GM12878 (cell line): ENCODE measurements at regions not wholly inside any gene's neighbourhood (a gene's known extent, or its start where the extent isn't known, plus 50 kb on each side); places are given as distances from the start of the nearest gene placed in this dataset.
"Not testable (repeated sequence)": the region's sequence is repeated elsewhere in the genome, so short reads cannot be mapped to it uniquely, and the experiment has no call there.

ENCODE experiments used
- ATAC-seq: fragments of 200-7000 bp; cut with Tn5 transposase; 3 replicates; pipeline ENCODE4 v1.9.1; 2020; ENCODE audit warnings: mild to moderate bottlenecking, moderate library complexity
- BruUV-seq: library from RNA; stranded (reverse); fragments of 400-500 nt; replicated peaks from 2 replicates; lab custom pipeline; 2021; lab: Mats Ljungman, UMichigan
- CTCF ChIA-PET: fragments of 300-600 bp; sonication (Branson Sonifier 250); formaldehyde crosslinking; extraction: SDS; loops from one replicate; lab custom pipeline; 2021; ENCODE audit warnings: inconsistent platforms; lab: Yijun Ruan, JAX
- POLR2A ChIA-PET: fragments of 350-600 bp; formaldehyde crosslinking; extraction: SDS; loops from one replicate; lab custom pipeline; 2021; ENCODE audit warnings: inconsistent platforms; lab: Charles Lee
- RAD21 ChIA-PET: fragments of 300-600 bp; sonication (Branson Sonifier 250); formaldehyde crosslinking; loops from one replicate; lab custom pipeline; 2023; ENCODE audit warnings: antibody characterized with exemption; ENCODE audit not compliant: unreplicated experiment; lab: Charles Lee
- SMC1A ChIA-PET: fragments of 300-600 bp; sonication (Branson Sonifier 250); formaldehyde crosslinking; loops from one replicate; lab custom pipeline; 2023; ENCODE audit not compliant: unreplicated experiment, uncharacterized antibody; lab: Charles Lee
- DNase-seq: peaks from one replicate; pipeline ENCODE4 v3.0.0-alpha.2; 2011; ENCODE audit warnings: low read depth, low spot score
- FAIRE-seq: peaks from 3 replicates; lab custom pipeline; 2011; peaks lifted over from hg19 to GRCh38; lab: Jason Lieb, UNC
- H2AFZ ChIP-seq: 2 replicates; pipeline ENCODE4 v1.6.0; 2011; ENCODE audit warnings: low read depth, low read length, control low read depth; ENCODE audit not compliant: control insufficient read depth
- H3K27ac ChIP-seq: 2 replicates; pipeline ENCODE4 v1.5.1; 2011; ENCODE audit warnings: control low read depth; ENCODE audit not compliant: control insufficient read depth, insufficient read depth
- H3K27me3 ChIP-seq, 2 experiments: replicated peaks in 1 of 2; 2 replicates each; pipeline versions ENCODE4 v1.6.0 to v1.6.1; 2011; ENCODE audit warnings: low read length in 1 of 2; ENCODE audit not compliant: control insufficient read depth in 2 of 2, insufficient read depth in 2 of 2
- H3K36me3 ChIP-seq, 2 experiments: 2 replicates each; pipeline ENCODE4 v1.5.1; 2011; ENCODE audit warnings: low read length in 1 of 2; ENCODE audit not compliant: control insufficient read depth in 2 of 2, insufficient read depth in 2 of 2
- H3K4me1 ChIP-seq: 2 replicates; pipeline ENCODE4 v1.6.1; 2011; ENCODE audit warnings: mild to moderate bottlenecking, low read length, moderate library complexity, mixed read lengths; ENCODE audit not compliant: control insufficient read depth, insufficient read depth
- H3K4me2 ChIP-seq: 2 replicates; pipeline ENCODE4 v1.6.0; 2011; ENCODE audit warnings: control low read depth; ENCODE audit not compliant: control insufficient read depth, insufficient read depth
- H3K4me3 ChIP-seq: fragments of 200-600 bp; sonication (generic); 2 replicates; pipeline ENCODE4 v1.5.1; 2016
- H3K79me2 ChIP-seq: 2 replicates; pipeline ENCODE4 v1.6.0; 2011; ENCODE audit warnings: low read length; ENCODE audit not compliant: control insufficient read depth, insufficient read depth
- H3K9ac ChIP-seq: 2 replicates; pipeline ENCODE4 v1.8.0; 2011; ENCODE audit warnings: low read length, control low read depth, mixed read lengths; ENCODE audit not compliant: control insufficient read depth, insufficient read depth
- H3K9me3 ChIP-seq: replicated peaks from 3 replicates; pipeline ENCODE4 v1.5.1; 2011; ENCODE audit warnings: mild to moderate bottlenecking, low read length; ENCODE audit not compliant: control insufficient read depth, insufficient read depth
- H4K20me1 ChIP-seq: 2 replicates; pipeline ENCODE4 v1.6.0; 2011; ENCODE audit not compliant: control insufficient read depth, insufficient read depth
- CBX5 ChIP-seq: sonication (generic); IDR thresholded peaks from 2 replicates; pipeline ENCODE4 v1.6.1; 2016; ENCODE audit warnings: low read depth, moderate library complexity, mild to moderate bottlenecking, inconsistent platforms
- CHD1 ChIP-seq: IDR thresholded peaks from 2 replicates; pipeline ENCODE4 v1.6.1; 2012; ENCODE audit warnings: low read depth, low read length, improper control_type of control experiment
- CREM ChIP-seq: IDR thresholded peaks from 2 replicates; pipeline ENCODE4 v1.6.1; 2014; ENCODE audit warnings: antibody characterized with exemption, low read depth
- EED ChIP-seq: sonication (generic); IDR thresholded peaks from 2 replicates; pipeline ENCODE4 v1.6.1; 2016; ENCODE audit warnings: antibody characterized with exemption, low read depth
- IKZF1 ChIP-seq: fragments of 450-650 bp; conservative IDR thresholded peaks from 2 replicates; pipeline ENCODE4 v1.6.1; 2017; ENCODE audit warnings: antibody characterized with exemption, mild to moderate bottlenecking
- JUND ChIP-seq: IDR thresholded peaks from 2 replicates; pipeline ENCODE4 v1.6.1; 2012; ENCODE audit warnings: low read depth, mild to moderate bottlenecking, low read length, improper control_type of control experiment, moderate library complexity
- MEF2B ChIP-seq: fragments of 450-650 bp; IDR thresholded peaks from 2 replicates; pipeline ENCODE4 v1.6.1; 2018; ENCODE audit warnings: mild to moderate bottlenecking, moderate library complexity; ENCODE audit not compliant: partially characterized antibody, poor library complexity, severe bottlenecking
- NFXL1 ChIP-seq: fragments of 450-650 bp; IDR thresholded peaks from 2 replicates; pipeline ENCODE4 v1.6.1; 2017; ENCODE audit warnings: antibody characterized with exemption, mild to moderate bottlenecking, borderline replicate concordance
- RBBP5 ChIP-seq: fragments of 200-600 bp; sonication (generic); conservative IDR thresholded peaks from 2 replicates; pipeline ENCODE4 v1.6.1; 2016
- YBX1 ChIP-seq: fragments of 450-650 bp; IDR thresholded peaks from 2 replicates; pipeline ENCODE4 v1.6.1; 2016; ENCODE audit warnings: antibody characterized with exemption
- WGBS: methylation state at CpG from one replicate; pipeline ENCODE4 v1.1.6; 2016; ENCODE audit warnings: low lambda C conversion rate; ENCODE audit not compliant: insufficient replicate concordance, insufficient coverage; ENCODE audit errors: missing lambda C conversion rate; 5-methylcytosine and 5-hydroxymethylcytosine counted together
- in situ Hi-C: fragments of 300-500 bp; cut with MboI; formaldehyde crosslinking; loops from 9 replicates; pipeline ENCODE4 v1.14.3; 2018; ENCODE audit warnings: mixed read lengths
- intact Hi-C: fragments of 100-400 bp; cut with micrococcal nuclease; formaldehyde crosslinking; loops from one replicate; pipeline ENCODE4 v1.14.2; 2022; ENCODE audit not compliant: unreplicated experiment
- TF ChIP-seq, protein P1 (sequence below): fragments of 450-650 bp; IDR thresholded peaks from 2 replicates; pipeline ENCODE4 v1.6.1; 2017; ENCODE audit warnings: mild to moderate bottlenecking
- TF ChIP-seq, protein P2 (sequence below): fragments of 450-650 bp; IDR thresholded peaks from 2 replicates; pipeline ENCODE4 v1.6.1; 2017; ENCODE audit warnings: mild to moderate bottlenecking, moderate library complexity

DNA sequence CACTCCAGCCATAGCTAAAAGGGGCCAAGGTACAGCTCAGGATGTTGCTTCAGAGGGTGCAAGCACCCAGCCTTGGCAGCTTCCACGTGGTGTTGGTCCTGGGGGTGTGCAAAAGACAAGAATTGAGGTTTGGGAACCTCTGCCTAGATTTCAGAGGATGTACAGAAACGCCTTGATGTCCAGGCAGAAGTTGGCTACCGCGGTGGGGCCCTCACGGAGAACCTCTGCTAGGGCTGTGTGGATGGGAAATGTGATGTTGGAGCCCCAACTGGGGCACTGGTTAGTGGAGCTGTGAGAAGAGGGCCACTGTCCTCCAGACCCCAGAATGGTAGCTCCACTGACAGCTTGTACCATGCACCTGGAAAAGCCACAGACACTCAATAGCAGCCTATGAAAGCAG, 380.6 kb downstream of the IL20RB start:
- H3K36me3 ChIP-seq, H3K27me3 ChIP-seq, H4K20me1 ChIP-seq, H3K4me2 ChIP-seq, H3K4me3 ChIP-seq, CTCF ChIA-PET, RAD21 ChIA-PET, H3K79me2 ChIP-seq, FAIRE-seq, H2AFZ ChIP-seq, BruUV-seq, ATAC-seq, DNase-seq, POLR2A ChIA-PET, H3K9ac ChIP-seq, SMC1A ChIA-PET, H3K4me1 ChIP-seq, in situ Hi-C loops, H3K27ac ChIP-seq, intact Hi-C loops: not testable (repeated sequence)
- TF ChIP-seq CBX5: 0 out of 2 replicates have a peak, but pooled peaks have one; percentile 72
- TF ChIP-seq, protein P1, sequence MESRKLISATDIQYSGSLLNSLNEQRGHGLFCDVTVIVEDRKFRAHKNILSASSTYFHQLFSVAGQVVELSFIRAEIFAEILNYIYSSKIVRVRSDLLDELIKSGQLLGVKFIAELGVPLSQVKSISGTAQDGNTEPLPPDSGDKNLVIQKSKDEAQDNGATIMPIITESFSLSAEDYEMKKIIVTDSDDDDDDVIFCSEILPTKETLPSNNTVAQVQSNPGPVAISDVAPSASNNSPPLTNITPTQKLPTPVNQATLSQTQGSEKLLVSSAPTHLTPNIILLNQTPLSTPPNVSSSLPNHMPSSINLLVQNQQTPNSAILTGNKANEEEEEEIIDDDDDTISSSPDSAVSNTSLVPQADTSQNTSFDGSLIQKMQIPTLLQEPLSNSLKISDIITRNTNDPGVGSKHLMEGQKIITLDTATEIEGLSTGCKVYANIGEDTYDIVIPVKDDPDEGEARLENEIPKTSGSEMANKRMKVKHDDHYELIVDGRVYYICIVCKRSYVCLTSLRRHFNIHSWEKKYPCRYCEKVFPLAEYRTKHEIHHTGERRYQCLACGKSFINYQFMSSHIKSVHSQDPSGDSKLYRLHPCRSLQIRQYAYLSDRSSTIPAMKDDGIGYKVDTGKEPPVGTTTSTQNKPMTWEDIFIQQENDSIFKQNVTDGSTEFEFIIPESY: peak; percentile 75; the same call in 1 of the 2 replicates
- WGBS: 15% methylated on average over 5 of the region's 5 CpGs
- peaks cover 20% of the 10 kb centered on the region for H3K9me3 ChIP-seq

DNA sequence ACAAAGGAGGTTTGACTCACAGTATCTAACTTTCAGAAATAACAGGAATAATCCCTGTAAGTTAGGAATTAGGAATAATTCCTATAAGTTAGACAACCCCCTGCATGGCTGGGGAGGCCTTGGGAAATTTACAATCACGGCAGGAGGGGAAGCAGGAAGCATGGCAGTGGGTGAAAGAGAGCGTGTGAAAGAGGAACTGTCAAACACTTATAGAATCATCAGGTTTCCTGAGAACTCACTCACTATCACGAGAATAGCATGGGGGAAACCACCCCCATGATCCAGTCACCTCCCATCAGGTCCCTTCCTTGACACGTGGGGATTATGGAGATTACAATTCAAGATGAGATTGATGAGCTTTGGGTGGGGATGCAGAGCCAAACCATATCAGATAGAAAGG, 385.5 kb downstream of the IL20RB start:
- Histone ChIP-seq H3K4me2 (no peak overlapping the region), H3K79me2 (no peaks in the 10 kb centered on the region), H3K4me1 (no peaks in the 10 kb centered on the region; the same call in 1 of the 2 replicates), H4K20me1 (no peaks in the 10 kb centered on the region), H3K27me3 (no peaks in the 10 kb centered on the region), H3K4me3 (no peak overlapping the region), H3K36me3 (no peaks in the 10 kb centered on the region), H3K9ac (no peak overlapping the region), H3K9me3 (peaks cover 21% of the 10 kb centered on the region), H2AFZ (peak overlapping the region; percentile 54), H3K27ac (no peak overlapping the region)
- in situ Hi-C loops (no loop called here), intact Hi-C loops (loop anchor here (10.0 kb wide), 1 partner anchor 478 kb away; the partner anchor contains the start of gene NCK1)
- FAIRE-seq (peak; percentile 18), ATAC-seq (peak; percentile 33; the same call in 1 of the 3 replicates), DNase-seq (no peak)
- CTCF ChIA-PET: no interaction called here
- RAD21 ChIA-PET: no interaction called here
- no TSS peak for BruUV-seq
- POLR2A ChIA-PET: no interaction called here
- SMC1A ChIA-PET: no interaction called here
- whole genome bisulfite sequencing: 5% methylated on average over 4 of the region's 4 CpGs
- TF ChIP-seq MEF2B (peak; percentile 11), CHD1 (no peak), IKZF1 (0 out of 2 replicates have a peak, but pooled peaks have one; percentile 19), RBBP5 (no peak), EED (no peak), NFXL1 (no peak), JUND (no peak), CREM (no peak), YBX1 (no peak)
- TF ChIP-seq, protein P2, sequence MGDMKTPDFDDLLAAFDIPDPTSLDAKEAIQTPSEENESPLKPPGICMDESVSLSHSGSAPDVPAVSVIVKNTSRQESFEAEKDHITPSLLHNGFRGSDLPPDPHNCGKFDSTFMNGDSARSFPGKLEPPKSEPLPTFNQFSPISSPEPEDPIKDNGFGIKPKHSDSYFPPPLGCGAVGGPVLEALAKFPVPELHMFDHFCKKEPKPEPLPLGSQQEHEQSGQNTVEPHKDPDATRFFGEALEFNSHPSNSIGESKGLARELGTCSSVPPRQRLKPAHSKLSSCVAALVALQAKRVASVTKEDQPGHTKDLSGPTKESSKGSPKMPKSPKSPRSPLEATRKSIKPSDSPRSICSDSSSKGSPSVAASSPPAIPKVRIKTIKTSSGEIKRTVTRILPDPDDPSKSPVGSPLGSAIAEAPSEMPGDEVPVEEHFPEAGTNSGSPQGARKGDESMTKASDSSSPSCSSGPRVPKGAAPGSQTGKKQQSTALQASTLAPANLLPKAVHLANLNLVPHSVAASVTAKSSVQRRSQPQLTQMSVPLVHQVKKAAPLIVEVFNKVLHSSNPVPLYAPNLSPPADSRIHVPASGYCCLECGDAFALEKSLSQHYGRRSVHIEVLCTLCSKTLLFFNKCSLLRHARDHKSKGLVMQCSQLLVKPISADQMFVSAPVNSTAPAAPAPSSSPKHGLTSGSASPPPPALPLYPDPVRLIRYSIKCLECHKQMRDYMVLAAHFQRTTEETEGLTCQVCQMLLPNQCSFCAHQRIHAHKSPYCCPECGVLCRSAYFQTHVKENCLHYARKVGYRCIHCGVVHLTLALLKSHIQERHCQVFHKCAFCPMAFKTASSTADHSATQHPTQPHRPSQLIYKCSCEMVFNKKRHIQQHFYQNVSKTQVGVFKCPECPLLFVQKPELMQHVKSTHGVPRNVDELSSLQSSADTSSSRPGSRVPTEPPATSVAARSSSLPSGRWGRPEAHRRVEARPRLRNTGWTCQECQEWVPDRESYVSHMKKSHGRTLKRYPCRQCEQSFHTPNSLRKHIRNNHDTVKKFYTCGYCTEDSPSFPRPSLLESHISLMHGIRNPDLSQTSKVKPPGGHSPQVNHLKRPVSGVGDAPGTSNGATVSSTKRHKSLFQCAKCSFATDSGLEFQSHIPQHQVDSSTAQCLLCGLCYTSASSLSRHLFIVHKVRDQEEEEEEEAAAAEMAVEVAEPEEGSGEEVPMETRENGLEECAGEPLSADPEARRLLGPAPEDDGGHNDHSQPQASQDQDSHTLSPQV: no peak
